HCT116 (cell line): ENCODE measurements at regions not wholly inside any gene's neighbourhood (a gene's known extent, or its start where the extent isn't known, plus 50 kb on each side); places are given as distances from the start of the nearest gene placed in this dataset.

Experiments
- ATAC-seq: fragments of 200-7000 bp; cut with Tn5 transposase; 2 replicates; pipeline ENCODE4 v1.9.1; 2020; ENCODE audit warnings: mild to moderate bottlenecking, moderate library complexity
- BruUV-seq: library from RNA; stranded (reverse); fragments of 400-500 nt; replicated peaks from 2 replicates; lab custom pipeline; 2021; lab: Mats Ljungman, UMichigan
- CTCF ChIA-PET: fragments of 300-600 bp; sonication (Branson Sonifier 250); formaldehyde crosslinking; loops from one replicate; lab custom pipeline; 2021; ENCODE audit warnings: antibody characterized with exemption; lab: Charles Lee
- POLR2A ChIA-PET: fragments of 300-600, 350-600 bp; sonication (Branson Sonifier 250); formaldehyde crosslinking; loops from one replicate; lab custom pipeline; 2021; ENCODE audit warnings: antibody characterized with exemption; lab: Charles Lee
- RAD21 ChIA-PET, 2 experiments: fragments of 300-600 bp; sonication (Branson Sonifier 250); formaldehyde crosslinking; loops; one replicate each; lab custom pipeline; 2023; ENCODE audit warnings: low total read pairs in 2 of 2; ENCODE audit not compliant: uncharacterized antibody in 2 of 2, unreplicated experiment in 2 of 2, low non-redundant PET in 1 of 2; lab: Charles Lee
- DNase-seq: peaks from one replicate; pipeline ENCODE4 v3.0.0-alpha.2; 2010; ENCODE audit warnings: low read depth, low spot score
- H2AFZ ChIP-seq: fragments of 200-600 bp; shearing (Covaris generic), sonication (generic); 2 replicates; pipeline ENCODE4 v1.6.1; 2017; ENCODE audit warnings: low read depth, mixed run types, mixed read lengths, antibody characterized with exemption, low read length; ENCODE audit not compliant: poor library complexity, severe bottlenecking
- H3K27ac ChIP-seq: 2 replicates; pipeline ENCODE4 v1.5.1; 2012; ENCODE audit warnings: low read depth, low read length
- H3K27me3 ChIP-seq: fragments of 200-600 bp; sonication (generic); 2 replicates; pipeline ENCODE4 v1.6.1; 2016; ENCODE audit warnings: mixed run types, low read length, mixed read lengths; ENCODE audit not compliant: insufficient read depth
- H3K36me3 ChIP-seq, 2 experiments: fragments of 200-500 bp in 1 of 2; fragments of 200-600 bp in 1 of 2; sonication (Bioruptor generic) in 1 of 2; sonication (generic) in 1 of 2; 2 replicates each; pipeline versions ENCODE4 v1.5.1 to v1.6.1; 2014 to 2016; ENCODE audit warnings: low read length in 2 of 2, inconsistent platforms in 1 of 2, mixed read lengths in 1 of 2, mixed run types in 1 of 2; ENCODE audit not compliant: insufficient read depth in 2 of 2, control insufficient read depth in 1 of 2
- H3K4me1 ChIP-seq, 2 experiments: fragments of 200-600 bp in 1 of 2; sonication (generic) in 1 of 2; 2 replicates each; pipeline versions ENCODE4 v1.5.1 to v1.6.1; 2012 to 2017; ENCODE audit warnings: low read length in 2 of 2, inconsistent platforms in 1 of 2, mild to moderate bottlenecking in 1 of 2, mixed read lengths in 1 of 2, mixed run types in 1 of 2, moderate library complexity in 1 of 2; ENCODE audit not compliant: insufficient read depth in 2 of 2, control insufficient read depth in 1 of 2
- H3K4me2 ChIP-seq: fragments of 200-600 bp; sonication (generic); 2 replicates; pipeline ENCODE4 v1.6.1; 2017; ENCODE audit warnings: mixed run types, low read length, mixed read lengths
- H3K4me3 ChIP-seq, 2 experiments: fragments of 200-600 bp in 1 of 2; sonication (generic) in 1 of 2; replicated peaks in 1 of 2; 2 replicates each; pipeline ENCODE4 v1.5.1; 2011 to 2016; ENCODE audit warnings: low read length in 2 of 2, control low read depth in 1 of 2, low read depth in 1 of 2, mild to moderate bottlenecking in 1 of 2, mixed read lengths in 1 of 2, mixed run types in 1 of 2
- H3K79me2 ChIP-seq: fragments of 200-600 bp; sonication (generic); 2 replicates; pipeline ENCODE4 v1.6.1; 2017; ENCODE audit warnings: mild to moderate bottlenecking, mixed run types, low read length, moderate library complexity, mixed read lengths; ENCODE audit not compliant: insufficient read depth
- H3K9ac ChIP-seq: fragments of 200-600 bp; sonication (generic); 2 replicates; pipeline ENCODE4 v1.6.1; 2016; ENCODE audit warnings: low read length, mixed read lengths
- H3K9me2 ChIP-seq: fragments of 200-600 bp; sonication (generic), shearing (Covaris generic); 2 replicates; pipeline ENCODE4 v1.6.1; 2017; ENCODE audit warnings: mixed run types, mild to moderate bottlenecking, moderate library complexity; ENCODE audit not compliant: insufficient read depth
- H3K9me3 ChIP-seq, 2 experiments: fragments of 200-500 bp in 1 of 2; fragments of 200-600 bp in 1 of 2; sonication (Bioruptor generic) in 1 of 2; sonication (generic) in 1 of 2; 2 replicates each; pipeline ENCODE4 v1.6.1; 2014 to 2017; ENCODE audit warnings: low read length in 2 of 2, mixed read lengths in 2 of 2, inconsistent platforms in 1 of 2, low read depth in 1 of 2, mild to moderate bottlenecking in 1 of 2, mixed run types in 1 of 2, moderate library complexity in 1 of 2; ENCODE audit not compliant: control insufficient read depth in 1 of 2, insufficient read depth in 1 of 2
- H4K20me1 ChIP-seq: fragments of 200-600 bp; sonication (generic), shearing (Covaris generic); 2 replicates; pipeline ENCODE4 v1.6.1; 2017; ENCODE audit warnings: mixed run types, mild to moderate bottlenecking, moderate library complexity; ENCODE audit not compliant: insufficient read depth
- CBX3 ChIP-seq: IDR thresholded peaks from 2 replicates; pipeline ENCODE4 v1.6.1; 2012; ENCODE audit warnings: low read depth
- CEBPB ChIP-seq: IDR thresholded peaks from 2 replicates; pipeline ENCODE4 v1.6.1; 2012; ENCODE audit warnings: low read depth
- EGR1 ChIP-seq: IDR thresholded peaks from 2 replicates; pipeline ENCODE4 v1.6.1; 2012; ENCODE audit warnings: low read depth
- ELF1 ChIP-seq: IDR thresholded peaks from 2 replicates; pipeline ENCODE4 v1.6.1; 2012; ENCODE audit warnings: low read depth, borderline replicate concordance
- EZH2phosphoT487 ChIP-seq: fragments of 200-600 bp; IDR thresholded peaks from 2 replicates; pipeline ENCODE4 v1.6.1; 2018; ENCODE audit warnings: antibody characterized with exemption, borderline replicate concordance
- FOSL1 ChIP-seq: IDR thresholded peaks from 2 replicates; pipeline ENCODE4 v1.6.1; 2012; ENCODE audit warnings: low read depth
- JUND ChIP-seq: IDR thresholded peaks from 2 replicates; pipeline ENCODE4 v1.6.1; 2012
- MAX ChIP-seq: IDR thresholded peaks from 2 replicates; pipeline ENCODE4 v1.6.1; 2012
- POLR2A ChIP-seq: IDR thresholded peaks from 2 replicates; pipeline ENCODE4 v1.7.0; 2011; ENCODE audit warnings: borderline replicate concordance; ENCODE audit not compliant: insufficient read depth, insufficient read length; ENCODE audit errors: extremely low read depth
- RAD21 ChIP-seq: IDR thresholded peaks from 2 replicates; pipeline ENCODE4 v1.6.1; 2012; ENCODE audit warnings: low read depth, mild to moderate bottlenecking
- SIN3A ChIP-seq: IDR thresholded peaks from 2 replicates; pipeline ENCODE4 v1.6.1; 2012; ENCODE audit warnings: low read depth
- SP1 ChIP-seq: IDR thresholded peaks from 2 replicates; pipeline ENCODE4 v1.6.1; 2012; ENCODE audit warnings: low read depth
- SRF ChIP-seq: IDR thresholded peaks from 2 replicates; pipeline ENCODE4 v1.6.1; 2012; ENCODE audit warnings: low read depth
- TCF7L2 ChIP-seq: IDR thresholded peaks from 2 replicates; pipeline ENCODE4 v1.7.0; 2011; ENCODE audit warnings: borderline replicate concordance, inconsistent platforms; ENCODE audit not compliant: insufficient read depth, insufficient read length; ENCODE audit errors: extremely low read depth
- YY1 ChIP-seq: IDR thresholded peaks from 2 replicates; pipeline ENCODE4 v1.6.1; 2011; ENCODE audit warnings: low read length, low read depth, moderate library complexity, mild to moderate bottlenecking; ENCODE audit not compliant: insufficient replicate concordance; ENCODE audit errors: extremely low read depth
- ZFX ChIP-seq: fragments of 450-650 bp; IDR thresholded peaks from 2 replicates; pipeline ENCODE4 v1.6.1; 2017
- ZNF274 ChIP-seq: fragments of 200-500 bp; sonication (Bioruptor generic); IDR thresholded peaks from 2 replicates; pipeline ENCODE4 v1.6.1; 2014; ENCODE audit warnings: mild to moderate bottlenecking, low read depth, low read length, inconsistent platforms
- intact Hi-C: fragments of 100-400 bp; cut with micrococcal nuclease; formaldehyde crosslinking; loops from 2 replicates; pipeline ENCODE4 v1.10.0; 2022
- TF ChIP-seq, protein P1 (sequence below): IDR thresholded peaks from 2 replicates; pipeline ENCODE4 v1.6.1; 2012; ENCODE audit warnings: low read depth

GRCh38 chr16:17607075-17607509, 136.3 kb upstream of the XYLT1 start:
- Histone ChIP-seq H3K9me2 (no peaks in the 10 kb centered on the region), H3K4me3 (no peak overlapping the region), H4K20me1 (no peaks in the 10 kb centered on the region), H3K4me1 (no peaks in the 10 kb centered on the region), H3K9ac (no peak overlapping the region), H3K27ac (no peak overlapping the region), H3K79me2 (no peaks in the 10 kb centered on the region), H3K27me3 (peaks cover 50% of the 10 kb centered on the region), H3K4me2 (no peak overlapping the region), H2AFZ (no peak overlapping the region), H3K9me3 (no peaks in the 10 kb centered on the region), H3K36me3 (no peaks in the 10 kb centered on the region)
- TF ChIP-seq MAX (no peak), FOSL1 (no peak), ZNF274 (no peak), SRF (no peak), ELF1 (no peak), JUND (no peak), SP1 (no peak), CBX3 (no peak), SIN3A (no peak), RAD21 (no peak), EGR1 (no peak), YY1 (no peak), EZH2phosphoT487 (no peak), POLR2A (no peak), TCF7L2 (no peak), CEBPB (no peak), ZFX (no peak)
- TF ChIP-seq, protein P1, sequence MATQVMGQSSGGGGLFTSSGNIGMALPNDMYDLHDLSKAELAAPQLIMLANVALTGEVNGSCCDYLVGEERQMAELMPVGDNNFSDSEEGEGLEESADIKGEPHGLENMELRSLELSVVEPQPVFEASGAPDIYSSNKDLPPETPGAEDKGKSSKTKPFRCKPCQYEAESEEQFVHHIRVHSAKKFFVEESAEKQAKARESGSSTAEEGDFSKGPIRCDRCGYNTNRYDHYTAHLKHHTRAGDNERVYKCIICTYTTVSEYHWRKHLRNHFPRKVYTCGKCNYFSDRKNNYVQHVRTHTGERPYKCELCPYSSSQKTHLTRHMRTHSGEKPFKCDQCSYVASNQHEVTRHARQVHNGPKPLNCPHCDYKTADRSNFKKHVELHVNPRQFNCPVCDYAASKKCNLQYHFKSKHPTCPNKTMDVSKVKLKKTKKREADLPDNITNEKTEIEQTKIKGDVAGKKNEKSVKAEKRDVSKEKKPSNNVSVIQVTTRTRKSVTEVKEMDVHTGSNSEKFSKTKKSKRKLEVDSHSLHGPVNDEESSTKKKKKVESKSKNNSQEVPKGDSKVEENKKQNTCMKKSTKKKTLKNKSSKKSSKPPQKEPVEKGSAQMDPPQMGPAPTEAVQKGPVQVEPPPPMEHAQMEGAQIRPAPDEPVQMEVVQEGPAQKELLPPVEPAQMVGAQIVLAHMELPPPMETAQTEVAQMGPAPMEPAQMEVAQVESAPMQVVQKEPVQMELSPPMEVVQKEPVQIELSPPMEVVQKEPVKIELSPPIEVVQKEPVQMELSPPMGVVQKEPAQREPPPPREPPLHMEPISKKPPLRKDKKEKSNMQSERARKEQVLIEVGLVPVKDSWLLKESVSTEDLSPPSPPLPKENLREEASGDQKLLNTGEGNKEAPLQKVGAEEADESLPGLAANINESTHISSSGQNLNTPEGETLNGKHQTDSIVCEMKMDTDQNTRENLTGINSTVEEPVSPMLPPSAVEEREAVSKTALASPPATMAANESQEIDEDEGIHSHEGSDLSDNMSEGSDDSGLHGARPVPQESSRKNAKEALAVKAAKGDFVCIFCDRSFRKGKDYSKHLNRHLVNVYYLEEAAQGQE: no peak
- intact Hi-C loops: no loop called here
- ChIA-PET CTCF (no interaction called here), POLR2A (no interaction called here), RAD21 (no interaction called here)
- BruUV-seq: no TSS peak
- DNase-seq (no peak), ATAC-seq (no peak)
